B cell (primary cell): ENCODE measurements at regions not wholly inside any gene's neighbourhood (a gene's known extent, or its start where the extent isn't known, plus 50 kb on each side); places are given as distances from the start of the nearest gene placed in this dataset.

Source experiments
- ATAC-seq: fragments of 200-7000 bp; cut with Tn5 transposase; one replicate; pipeline ENCODE4 v1.10.0; 2021; ENCODE audit warnings: low read depth, mild to moderate bottlenecking, moderate number of reproducible peaks, moderate library complexity
- CTCF ChIA-PET: fragments of 350-600 bp; sonication (Branson Sonifier 250); formaldehyde crosslinking; loops from one replicate; lab custom pipeline; 2021; ENCODE audit warnings: antibody characterized with exemption, inconsistent platforms; lab: Charles Lee
- POLR2A ChIA-PET: fragments of 350-600 bp; sonication (Branson Sonifier 250); formaldehyde crosslinking; loops from one replicate; lab custom pipeline; 2021; ENCODE audit warnings: antibody characterized with exemption; lab: Charles Lee
- DNase-seq: peaks from one replicate; pipeline ENCODE4 v3.0.0; 2013
- H2AFZ ChIP-seq: 2 replicates; pipeline ENCODE4 v1.6.1; 2012; ENCODE audit warnings: mild to moderate bottlenecking, low read depth, low read length; ENCODE audit not compliant: insufficient read depth, poor library complexity, severe bottlenecking
- H3K27ac ChIP-seq, 2 donors: 1 replicate in 1 of 2; 2 replicates in 1 of 2; pipeline ENCODE4 v1.5.1; 2012 to 2013; ENCODE audit warnings: low read length in 2 of 2, mild to moderate bottlenecking in 2 of 2, moderate library complexity in 1 of 2
- H3K27me3 ChIP-seq, 4 experiments: fragments of 200-600 bp in 1 of 4; sonication (generic) in 1 of 4; replicated peaks in 1 of 4; 1 replicate in 2 of 4; 2 replicates in 2 of 4; pipeline versions ENCODE4 v1.6.1 to v1.7.0; 2013 to 2016; ENCODE audit warnings: low read length in 3 of 4, mild to moderate bottlenecking in 2 of 4, mixed read lengths in 1 of 4, moderate library complexity in 1 of 4; ENCODE audit not compliant: insufficient read depth in 4 of 4, control insufficient read depth in 3 of 4; ENCODE audit errors: control extremely low read depth in 1 of 4
- H3K36me3 ChIP-seq, 2 experiments: replicated peaks in 1 of 2; 1 replicate in 1 of 2; 2 replicates in 1 of 2; pipeline versions ENCODE4 v1.6.1 to v1.7.1; 2013; ENCODE audit warnings: low read length in 1 of 2; ENCODE audit not compliant: insufficient read depth in 2 of 2, control insufficient read depth in 1 of 2; ENCODE audit errors: control extremely low read depth in 1 of 2, extremely low read depth in 1 of 2
- H3K4me1 ChIP-seq, 2 donors: fragments of 200-600 bp in 1 of 2; sonication (generic) in 1 of 2; 1 replicate in 1 of 2; 2 replicates in 1 of 2; pipeline versions ENCODE4 v1.5.1 to v1.6.1; 2013 to 2017; ENCODE audit warnings: low read length in 2 of 2; ENCODE audit not compliant: control insufficient read depth in 2 of 2, insufficient read depth in 2 of 2
- H3K4me2 ChIP-seq: replicated peaks from 2 replicates; pipeline ENCODE3; 2012; ENCODE audit warnings: mild to moderate bottlenecking, low read depth, low read length; ENCODE audit not compliant: poor library complexity, severe bottlenecking
- H3K4me3 ChIP-seq, 5 experiments: fragments of 200-600 bp in 1 of 5; sonication (generic) in 1 of 5; 1 replicate in 3 of 5; 2 replicates in 2 of 5; pipeline versions ENCODE4 v1.5.1 to v1.7.0; 2011 to 2016; ENCODE audit warnings: low read length in 4 of 5, mild to moderate bottlenecking in 4 of 5, low read depth in 2 of 5, control low read depth in 1 of 5, moderate library complexity in 1 of 5; ENCODE audit not compliant: insufficient read depth in 1 of 5; ENCODE audit errors: control extremely low read depth in 1 of 5, extremely low read depth in 1 of 5
- H3K79me2 ChIP-seq: fragments of 200-600 bp; sonication (generic); one replicate; pipeline ENCODE4 v1.6.0; 2016; ENCODE audit warnings: low read length; ENCODE audit not compliant: control insufficient read depth, insufficient read depth
- H3K9ac ChIP-seq: fragments of 200-600 bp; sonication (generic); 2 replicates; pipeline ENCODE4 v1.6.1; 2017; ENCODE audit warnings: mild to moderate bottlenecking, low read length, moderate library complexity
- H3K9me3 ChIP-seq, 3 donors: one replicate each; pipeline versions ENCODE4 v1.6.1 to v1.7.1; 2013; ENCODE audit warnings: low read length in 2 of 3; ENCODE audit not compliant: control insufficient read depth in 2 of 3, insufficient read depth in 1 of 3; ENCODE audit errors: control extremely low read depth in 1 of 3
- H4K20me1 ChIP-seq: 2 replicates; pipeline ENCODE4 v1.6.0; 2012; ENCODE audit warnings: mild to moderate bottlenecking, low read length; ENCODE audit not compliant: insufficient read depth, control insufficient read depth, poor library complexity, severe bottlenecking
- H3K27ac Mint-ChIP-seq: one replicate; pipeline ENCODE4 v1.8.0; 2021; ENCODE audit warnings: mixed read lengths
- H3K27me3 Mint-ChIP-seq: one replicate; pipeline ENCODE4 v1.8.0; 2021; ENCODE audit warnings: mixed read lengths
- H3K4me1 Mint-ChIP-seq: one replicate; pipeline ENCODE4 v1.8.0; 2021; ENCODE audit warnings: mixed read lengths
- H3K4me3 Mint-ChIP-seq: one replicate; pipeline ENCODE4 v1.8.0; 2021; ENCODE audit warnings: mixed read lengths
- H3K9me3 Mint-ChIP-seq: one replicate; pipeline ENCODE4 v1.8.0; 2022; ENCODE audit warnings: mixed read lengths; ENCODE audit not compliant: insufficient read depth
- EZH2 ChIP-seq: IDR thresholded peaks from 2 replicates; pipeline ENCODE4 v1.6.1; 2012; ENCODE audit warnings: borderline replicate concordance, low read depth, mild to moderate bottlenecking, moderate library complexity, low read length; ENCODE audit not compliant: insufficient read depth, poor library complexity, severe bottlenecking
- WGBS: methylation state at CpG from one replicate; pipeline ENCODE4 v1.1.5; 2013; ENCODE audit warnings: missing lambda C conversion rate; ENCODE audit not compliant: insufficient coverage; 5-methylcytosine and 5-hydroxymethylcytosine counted together
- intact Hi-C: fragments of 100-400 bp; cut with micrococcal nuclease; formaldehyde crosslinking; loops from one replicate; pipeline ENCODE4 v1.10.0; 2022
- TF ChIP-seq, protein P1 (sequence below): fragments of 200-600 bp; IDR thresholded peaks from one replicate; pipeline ENCODE4 v1.8.0; 2022; ENCODE audit warnings: antibody characterized with exemption, mild to moderate bottlenecking

DNA sequence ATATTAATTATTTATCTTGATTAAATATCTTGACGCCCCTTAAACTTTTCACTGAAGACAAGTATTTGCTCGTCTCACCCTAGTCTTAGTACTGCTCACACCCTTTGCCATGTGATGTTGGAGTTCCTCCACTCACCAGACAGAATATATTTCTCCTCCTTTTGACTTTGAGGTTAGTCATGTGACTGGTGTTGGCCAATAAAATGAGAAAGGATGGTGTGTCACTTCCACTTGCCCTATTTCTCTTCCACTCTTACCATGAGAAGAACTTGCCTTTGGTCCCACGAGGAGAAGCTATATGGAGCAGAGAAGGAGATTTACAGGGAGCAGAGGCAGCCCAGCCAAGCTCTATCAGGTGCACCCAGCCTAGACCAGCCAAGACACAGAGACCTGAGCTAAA lies 64.9 kb upstream of the TAB2 start:
- no peak overlapping the region for H3K4me3 ChIP-seq
- ChIA-PET CTCF (no interaction called here), POLR2A (no interaction called here)
- no peaks in the 10 kb centered on the region for H3K27me3 ChIP-seq
- H3K9me3 ChIP-seq: no peaks in the 10 kb centered on the region
- no peak overlapping the region for H3K27ac ChIP-seq
- no peaks in the 10 kb centered on the region for H4K20me1 ChIP-seq
- no peak overlapping the region for H2AFZ ChIP-seq
- no peak overlapping the region for H3K27ac Mint-ChIP-seq
- H3K4me3 Mint-ChIP-seq: no peak overlapping the region
- no peak overlapping the region for H3K9ac ChIP-seq
- intact Hi-C loops: no loop called here
- WGBS: no CpG with 5 or more reads among the region's 3 CpGs
- ATAC-seq (no peak), DNase-seq (no peak)
- H3K4me2 ChIP-seq: no peak overlapping the region
- no peaks in the 10 kb centered on the region for H3K27me3 Mint-ChIP-seq
- H3K4me1 Mint-ChIP-seq: peaks cover 36% of the 10 kb centered on the region
- no peaks in the 10 kb centered on the region for H3K36me3 ChIP-seq
- peaks cover 20% of the 10 kb centered on the region in 2 donors for H3K4me1 ChIP-seq
- H3K9me3 Mint-ChIP-seq: no peaks in the 10 kb centered on the region
- no peaks in the 10 kb centered on the region for H3K79me2 ChIP-seq
- no peak for TF ChIP-seq EZH2
- TF ChIP-seq, protein P1, sequence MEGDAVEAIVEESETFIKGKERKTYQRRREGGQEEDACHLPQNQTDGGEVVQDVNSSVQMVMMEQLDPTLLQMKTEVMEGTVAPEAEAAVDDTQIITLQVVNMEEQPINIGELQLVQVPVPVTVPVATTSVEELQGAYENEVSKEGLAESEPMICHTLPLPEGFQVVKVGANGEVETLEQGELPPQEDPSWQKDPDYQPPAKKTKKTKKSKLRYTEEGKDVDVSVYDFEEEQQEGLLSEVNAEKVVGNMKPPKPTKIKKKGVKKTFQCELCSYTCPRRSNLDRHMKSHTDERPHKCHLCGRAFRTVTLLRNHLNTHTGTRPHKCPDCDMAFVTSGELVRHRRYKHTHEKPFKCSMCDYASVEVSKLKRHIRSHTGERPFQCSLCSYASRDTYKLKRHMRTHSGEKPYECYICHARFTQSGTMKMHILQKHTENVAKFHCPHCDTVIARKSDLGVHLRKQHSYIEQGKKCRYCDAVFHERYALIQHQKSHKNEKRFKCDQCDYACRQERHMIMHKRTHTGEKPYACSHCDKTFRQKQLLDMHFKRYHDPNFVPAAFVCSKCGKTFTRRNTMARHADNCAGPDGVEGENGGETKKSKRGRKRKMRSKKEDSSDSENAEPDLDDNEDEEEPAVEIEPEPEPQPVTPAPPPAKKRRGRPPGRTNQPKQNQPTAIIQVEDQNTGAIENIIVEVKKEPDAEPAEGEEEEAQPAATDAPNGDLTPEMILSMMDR: no peak

GRCh38 chr6:149254253-149254652 lies 63.3 kb upstream of the TAB2 start:
- ChIA-PET POLR2A (no interaction called here), CTCF (interaction anchor here (1.2 kb wide), 1 partner anchor 17 kb away, joined by 3 read pairs; no protein-coding TSS in a partner anchor)
- TF ChIP-seq, protein P1: no peak
- no peak for TF ChIP-seq EZH2
- Mint-ChIP-seq H3K4me3 (no peak overlapping the region), H3K9me3 (no peaks in the 10 kb centered on the region), H3K27me3 (no peaks in the 10 kb centered on the region), H3K4me1 (peaks cover 21% of the 10 kb centered on the region), H3K27ac (no peak overlapping the region)
- Histone ChIP-seq H2AFZ (no peak overlapping the region), H3K9ac (no peak overlapping the region), H3K27me3 (no peaks in the 10 kb centered on the region), H3K4me2 (no peak overlapping the region), H3K4me1 (peaks cover 4 to 7% of the 10 kb centered on the region in 2 donors), H4K20me1 (no peaks in the 10 kb centered on the region), H3K79me2 (no peaks in the 10 kb centered on the region), H3K36me3 (no peaks in the 10 kb centered on the region), H3K4me3 (no peak overlapping the region), H3K27ac (no peak overlapping the region), H3K9me3 (no peaks in the 10 kb centered on the region)
- intact Hi-C loops: no loop called here
- ATAC-seq (no peak), DNase-seq (no peak)
- WGBS: 80% methylated on average over 1 of the region's 2 CpGs
